COR-L47 (cell line): ENCODE measurements at regions not wholly inside any gene's neighbourhood (a gene's known extent, or its start where the extent isn't known, plus 50 kb on each side); places are given as distances from the start of the nearest gene placed in this dataset.
"Not testable (repeated sequence)": the region's sequence is repeated elsewhere in the genome, so short reads cannot be mapped to it uniquely, and the experiment has no call there.

ENCODE experiments used
- DNase-seq: peaks from one replicate; lab custom pipeline; 2025; lab: John Stamatoyannopoulos, UW

DNA sequence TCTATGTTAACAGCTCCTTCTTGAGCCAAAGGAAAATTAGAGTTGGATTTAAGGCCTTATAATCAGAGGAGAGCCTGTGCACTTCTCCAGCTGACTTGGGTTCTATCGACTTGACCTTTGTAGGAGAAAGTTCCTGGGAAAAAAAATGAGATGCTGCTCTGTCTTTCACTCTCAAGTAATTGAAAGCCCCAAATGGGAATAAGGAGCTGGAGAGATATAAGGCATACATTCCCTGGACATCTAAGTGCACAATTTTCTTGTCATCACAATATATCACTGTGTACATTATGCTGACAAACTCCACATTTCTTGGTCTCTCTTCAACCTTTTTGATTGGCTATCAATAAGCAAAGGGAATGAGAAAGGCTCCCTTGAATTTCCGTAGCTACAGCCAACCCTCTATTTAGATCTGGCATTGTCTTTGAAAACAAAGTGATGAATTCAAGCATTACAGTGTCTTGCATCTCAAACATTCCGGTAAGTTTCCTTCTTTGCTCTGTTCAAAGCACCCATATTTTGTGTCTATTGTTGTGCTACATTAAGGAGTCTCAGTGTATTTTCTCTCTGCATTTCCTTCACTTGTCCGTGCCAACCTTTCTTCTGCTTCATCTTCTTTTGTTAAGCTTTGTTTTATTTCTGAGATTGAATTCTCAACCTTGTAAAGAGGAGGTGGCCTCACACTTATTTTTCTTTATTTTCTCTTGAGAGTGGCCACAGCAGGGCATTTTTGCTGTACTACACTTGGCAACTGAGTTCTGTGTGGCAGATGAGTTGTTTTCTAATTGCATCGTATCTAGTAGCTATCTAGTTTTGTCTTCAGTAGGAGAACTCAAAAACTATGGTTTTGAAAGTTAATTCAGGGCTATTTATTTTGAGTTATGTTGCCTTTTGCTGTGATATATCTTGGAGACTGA, 450.3 kb upstream of the MAN1A1 start:
- no peak for DNase-seq

DNA sequence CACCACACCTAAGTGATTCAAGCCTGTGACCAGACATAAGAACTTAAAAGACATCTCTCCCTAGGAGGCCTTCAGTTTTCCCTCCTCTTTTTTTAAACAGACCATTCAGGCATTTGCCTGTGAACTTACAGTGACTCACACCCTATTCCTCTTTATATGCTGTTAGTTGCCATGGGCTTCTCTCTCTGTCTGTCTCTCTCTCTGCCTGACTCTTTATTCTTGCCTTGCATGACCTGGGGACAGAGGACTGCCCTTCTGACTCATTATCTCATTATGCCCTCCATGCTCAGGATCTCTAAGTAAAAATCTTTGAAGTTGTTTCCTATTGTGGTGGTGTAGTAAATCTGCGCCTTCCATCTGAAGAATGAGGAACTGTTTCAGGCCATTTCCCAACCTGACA, 442.2 kb upstream of the MAN1A1 start:
- DNase-seq: no peak

DNA sequence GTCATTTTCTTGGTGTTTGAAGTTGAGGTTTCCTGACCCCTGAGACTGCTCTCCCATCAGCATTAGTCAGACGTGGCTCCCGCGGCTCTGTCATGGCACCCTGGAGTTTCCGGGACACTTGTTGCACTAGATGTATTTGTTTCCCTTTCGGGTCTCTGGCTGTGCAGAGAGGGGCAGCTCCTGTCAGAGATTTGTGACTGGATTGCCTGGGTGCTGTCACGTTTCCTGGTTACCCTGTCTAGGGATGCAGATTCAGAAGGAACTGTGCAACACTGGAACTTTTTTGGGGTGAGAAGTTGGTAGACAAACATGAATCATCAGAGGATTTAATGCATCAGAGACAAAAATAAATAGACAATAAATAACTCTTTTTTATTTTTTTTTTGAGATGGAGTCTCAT, 431.8 kb upstream of the MAN1A1 start:
- DNase-seq: no peak

DNA sequence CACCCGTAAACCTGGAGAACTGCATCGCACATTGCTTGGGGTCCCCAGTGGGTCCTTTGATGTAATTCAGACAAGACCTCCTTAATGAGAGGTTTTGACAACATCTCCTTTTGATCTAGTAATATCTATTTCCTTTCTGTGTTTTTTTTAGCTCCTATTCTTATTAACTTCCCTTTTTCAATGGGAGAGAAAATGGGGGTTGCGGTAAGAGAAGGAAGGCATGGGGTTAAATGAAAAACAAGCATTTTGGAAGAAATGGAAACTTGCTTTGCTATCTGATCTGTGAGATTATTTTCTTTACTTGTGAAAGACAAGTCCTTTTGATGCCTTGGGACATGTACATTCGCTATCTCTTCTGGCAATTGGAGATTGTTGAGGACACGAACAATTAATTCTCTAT, 418.6 kb upstream of the MAN1A1 start:
- no peak for DNase-seq

DNA sequence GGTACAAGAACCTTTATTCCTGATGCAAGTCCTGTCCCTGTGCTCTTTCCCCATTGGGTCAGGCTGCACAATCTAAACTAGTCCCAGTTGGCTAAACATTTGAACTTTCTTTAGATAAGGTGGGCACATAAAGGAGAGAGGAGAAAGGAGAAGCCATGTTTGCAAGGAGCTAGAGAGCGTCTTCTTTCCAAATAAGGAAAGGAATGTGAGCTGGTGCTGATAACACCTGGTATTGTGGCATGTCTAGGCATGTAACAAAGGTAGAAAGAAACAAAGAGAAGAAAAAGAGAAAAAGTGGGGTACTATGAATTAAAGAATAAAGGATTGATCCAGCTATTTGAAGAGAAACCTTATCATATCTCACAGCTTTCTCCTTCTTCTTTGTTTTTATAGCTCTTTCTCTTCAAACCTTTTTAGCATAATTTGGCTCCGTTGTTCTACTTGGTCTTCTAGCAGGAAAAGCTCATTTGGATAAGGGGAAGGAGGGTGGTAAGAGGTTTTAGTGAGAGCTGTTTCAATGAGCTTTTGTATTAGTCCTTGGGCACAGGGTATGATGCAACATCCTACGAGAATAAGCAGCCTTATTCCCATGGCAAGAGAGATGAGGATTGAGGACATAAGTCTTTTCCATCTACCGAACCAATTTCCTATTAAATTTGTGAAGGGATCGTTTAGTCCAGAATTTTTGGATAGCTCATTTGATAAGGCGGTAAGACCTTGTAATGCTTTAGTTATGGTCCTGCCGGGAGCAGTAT, 415.5 kb upstream of the MAN1A1 start:
- DNase-seq: no peak

DNA sequence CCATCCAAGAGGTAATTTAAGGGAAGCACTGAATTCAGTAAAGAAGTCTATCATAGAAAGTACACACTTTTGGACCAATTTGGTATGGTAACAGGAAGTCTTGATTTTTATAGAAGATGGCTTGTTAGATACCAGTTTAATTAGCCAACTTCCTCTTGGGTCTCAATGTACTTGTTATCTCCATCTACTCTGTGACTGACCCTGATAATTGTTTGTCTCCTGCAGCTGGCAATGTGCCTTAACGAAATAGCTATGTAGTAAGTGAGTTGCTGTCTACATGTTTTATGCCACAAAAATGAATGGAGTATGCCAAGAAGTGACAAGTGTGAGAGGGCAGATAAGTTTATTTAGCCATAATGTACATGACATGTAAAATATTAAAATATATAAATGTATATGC, 410.5 kb upstream of the MAN1A1 start:
- no peak for DNase-seq

DNA sequence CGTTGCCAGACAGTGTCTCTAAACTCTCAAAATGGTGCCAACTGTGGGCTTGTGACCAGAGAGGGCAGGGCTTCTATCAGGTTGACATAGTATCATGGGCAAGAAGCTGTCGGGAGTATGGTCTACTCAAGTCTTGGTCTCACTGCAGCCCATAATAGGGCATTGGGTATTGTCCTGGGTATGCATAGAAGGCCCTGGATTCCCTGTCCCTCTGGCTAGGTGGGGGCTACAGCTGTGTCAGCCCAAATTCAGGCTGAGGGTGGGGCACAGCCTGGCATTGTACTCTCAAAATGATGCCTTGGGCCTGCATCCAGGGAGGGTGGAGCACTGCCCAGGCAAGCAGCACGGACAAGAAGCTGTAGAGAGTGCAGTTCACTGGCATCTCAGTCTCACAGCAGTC, 408.8 kb upstream of the MAN1A1 start:
- DNase-seq: no peak

DNA sequence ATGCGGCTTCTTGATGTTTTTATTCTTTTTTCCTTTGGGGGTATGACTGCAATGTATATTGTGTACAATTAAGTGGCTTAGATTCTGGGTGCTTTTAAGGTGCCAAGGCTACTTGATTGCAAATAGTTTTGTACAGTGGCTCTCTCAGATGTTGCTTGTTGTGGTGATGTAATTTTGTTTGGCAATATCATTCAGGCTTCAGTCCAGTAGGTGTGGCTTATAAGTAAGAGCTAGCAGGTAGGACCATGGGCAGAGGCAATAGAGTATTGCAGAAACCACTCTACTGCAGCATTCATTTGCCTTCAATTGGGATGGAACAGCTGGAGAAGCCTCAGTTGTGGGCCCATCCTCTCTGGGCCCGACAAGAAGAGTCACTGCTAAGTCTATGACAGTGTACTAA, 407.9 kb upstream of the MAN1A1 start:
- DNase-seq: no peak

DNA sequence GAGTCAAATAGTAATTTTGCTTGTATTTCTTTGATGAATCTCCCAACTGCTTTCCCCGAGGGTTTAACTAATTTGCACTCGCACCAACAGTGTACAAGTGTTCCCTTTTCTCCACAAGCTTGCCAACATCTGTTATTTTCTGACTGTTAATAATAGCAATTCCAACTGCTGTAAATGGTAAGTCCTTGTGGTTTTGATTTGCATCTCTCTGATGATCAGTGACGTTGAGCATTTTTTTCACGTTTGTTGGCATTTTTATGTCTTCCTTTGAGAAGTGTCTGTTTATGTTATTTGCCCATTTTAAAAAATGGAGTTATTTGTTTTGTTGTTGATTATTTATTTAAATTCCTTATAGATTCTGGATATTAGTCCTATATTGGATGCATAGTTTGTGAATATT, 399.8 kb upstream of the MAN1A1 start:
- DNase-seq: no peak

DNA sequence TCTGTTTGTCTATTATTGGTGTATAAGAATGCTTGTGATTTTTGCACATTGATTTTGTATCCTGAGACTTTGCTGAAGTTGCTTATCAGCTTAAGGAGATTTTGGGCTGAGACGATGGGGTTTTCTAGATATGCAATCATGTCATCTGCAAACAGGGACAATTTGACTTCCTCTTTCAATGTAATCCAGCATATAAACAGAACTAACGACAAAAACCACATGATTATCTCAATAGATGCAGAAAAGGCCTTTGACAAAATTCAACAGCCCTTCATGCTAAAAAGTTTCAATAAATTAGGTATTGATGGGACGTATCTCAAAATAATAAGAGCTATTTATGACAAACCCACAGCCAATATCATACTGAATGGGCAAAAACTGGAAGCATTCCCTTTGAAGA, 399.0 kb upstream of the MAN1A1 start:
- not testable (repeated sequence) for DNase-seq

DNA sequence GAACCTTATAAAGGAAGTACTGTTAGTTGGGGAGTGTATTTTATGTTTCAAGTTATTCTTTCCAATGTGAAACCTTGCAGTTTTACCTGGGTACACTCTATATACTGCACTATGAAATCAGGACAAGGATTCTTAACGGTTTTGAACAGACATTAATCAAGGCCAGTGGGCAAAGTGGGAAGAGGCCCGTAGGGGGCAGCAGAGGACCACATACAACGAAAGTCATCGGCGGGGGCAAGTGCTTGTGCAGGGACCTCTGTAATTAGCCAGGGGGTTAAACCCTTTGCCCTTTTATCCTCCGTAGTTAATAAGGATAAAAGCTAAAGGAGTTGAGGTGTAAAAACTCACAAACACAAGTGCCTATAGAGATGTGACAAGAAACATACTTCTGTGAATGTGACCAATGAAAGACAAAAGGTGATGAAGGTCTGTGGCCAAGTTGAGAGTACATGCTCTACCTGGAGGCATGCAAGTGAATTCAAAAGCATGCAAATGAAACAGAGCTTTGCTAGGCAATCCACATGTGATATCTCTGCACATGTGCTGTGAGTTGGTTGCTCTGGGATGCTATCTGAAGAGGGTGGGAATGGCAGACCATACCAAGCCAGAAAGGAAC, 392.7 kb upstream of the MAN1A1 start:
- peak; percentile 33 for DNase-seq

DNA sequence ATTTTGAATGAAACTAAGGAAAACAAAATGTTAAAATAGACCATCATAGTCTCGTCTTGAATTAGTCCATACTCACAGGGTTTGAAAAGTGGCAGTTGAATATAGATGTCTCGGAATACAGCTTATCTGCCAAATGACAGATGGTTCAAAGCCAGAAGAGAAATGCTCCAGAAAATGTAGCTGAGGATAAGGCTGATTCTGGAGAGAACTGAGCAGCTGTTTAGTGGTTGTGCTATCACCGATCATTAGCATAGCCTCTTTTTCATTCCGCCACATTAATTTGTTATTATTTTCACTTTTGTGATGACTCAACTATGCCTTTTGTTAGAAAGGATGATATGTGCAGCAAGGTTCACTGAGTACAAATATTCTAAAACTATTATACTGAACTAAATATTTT, 390.2 kb upstream of the MAN1A1 start:
- DNase-seq: no peak

DNA sequence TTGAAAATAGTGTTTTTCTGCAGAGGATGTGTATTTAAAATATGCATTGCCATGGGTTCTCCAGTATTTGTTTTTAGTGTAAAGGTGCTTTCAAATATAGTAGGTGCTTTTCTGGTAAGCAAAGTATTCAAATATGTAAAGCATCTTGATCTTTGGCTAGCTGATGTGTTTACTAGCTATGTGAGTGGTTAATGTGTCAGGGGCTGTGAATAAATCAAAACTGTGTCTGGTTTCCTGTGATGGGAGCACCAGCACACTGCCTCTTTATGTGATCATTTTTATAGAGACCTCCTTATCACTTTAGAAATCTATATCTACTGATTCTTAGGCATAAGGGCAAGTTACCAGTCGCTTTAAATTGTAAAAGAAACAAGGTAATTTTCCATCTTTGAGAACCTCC, 388.9 kb upstream of the MAN1A1 start:
- no peak for DNase-seq

DNA sequence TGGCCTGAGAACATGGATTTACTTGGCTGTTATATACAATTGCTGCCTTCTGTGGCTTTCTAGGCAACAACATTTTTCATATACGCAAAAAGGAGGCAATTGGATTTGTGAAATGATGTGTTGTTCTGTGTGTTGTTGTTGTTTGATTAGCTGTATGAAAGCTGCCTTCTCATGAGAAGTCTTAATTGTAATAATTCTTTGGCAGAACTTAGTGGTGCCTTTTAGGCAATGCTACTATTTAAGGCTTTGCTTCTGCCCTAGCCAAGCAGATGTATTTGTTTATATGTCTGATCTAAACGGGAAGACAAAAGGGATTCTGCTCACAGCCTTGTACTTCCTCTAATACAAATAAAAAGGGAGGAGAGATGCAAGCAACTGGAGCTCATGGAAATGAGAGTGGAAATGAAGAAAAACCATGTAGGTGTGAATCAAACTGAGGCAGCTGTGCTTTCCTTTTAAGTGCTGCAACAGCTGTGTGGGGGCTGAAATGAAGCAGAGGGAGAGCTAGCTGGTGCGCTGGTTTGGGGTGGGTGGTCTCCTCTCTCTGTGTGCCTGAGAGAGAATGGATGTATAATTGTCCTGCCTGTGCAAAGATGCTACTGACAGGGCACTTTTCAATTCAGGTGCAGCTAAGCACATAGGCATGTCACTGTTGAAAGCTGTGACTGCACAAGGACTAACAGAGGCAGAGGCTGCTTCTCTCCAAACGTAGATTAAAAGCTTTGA, 386.9 kb upstream of the MAN1A1 start:
- no peak for DNase-seq

DNA sequence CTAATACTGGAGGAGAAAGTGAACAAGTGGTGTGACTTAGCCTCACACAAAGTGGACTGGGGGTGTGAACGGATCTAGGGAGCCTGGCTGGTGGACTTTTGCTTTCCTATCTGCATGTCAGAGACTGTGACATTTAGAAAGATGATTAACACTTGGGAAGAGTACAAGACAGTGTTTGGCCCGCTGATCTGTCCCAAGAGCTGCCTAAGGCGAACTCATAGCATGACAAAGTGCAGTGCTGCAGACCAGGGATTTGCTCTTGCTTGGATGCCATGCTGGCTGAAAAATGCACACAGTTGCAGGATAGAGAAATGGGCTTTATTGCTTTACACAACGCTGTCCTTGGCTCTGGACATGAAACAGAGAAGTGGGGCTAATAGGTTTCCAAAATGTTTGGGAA, 386.0 kb upstream of the MAN1A1 start:
- no peak for DNase-seq

DNA sequence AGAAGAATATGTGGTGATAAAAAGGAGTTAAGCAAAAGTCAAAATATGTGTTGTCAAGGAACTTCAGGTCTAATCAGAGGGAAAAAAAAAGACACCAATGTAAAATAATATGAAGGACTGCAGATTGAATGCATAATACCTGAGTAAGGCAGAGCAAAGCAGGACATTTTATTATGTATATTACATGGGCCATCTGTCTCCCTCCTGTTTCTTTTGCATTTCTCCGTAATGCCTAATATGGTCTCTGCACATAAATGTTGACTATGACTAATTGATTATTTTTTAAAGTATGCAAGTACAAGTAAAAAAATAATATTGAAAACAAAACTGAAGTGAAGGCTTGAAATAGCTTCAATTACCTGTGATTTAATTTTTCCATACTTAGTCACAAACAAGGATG, 384.7 kb upstream of the MAN1A1 start:
- DNase-seq: no peak

DNA sequence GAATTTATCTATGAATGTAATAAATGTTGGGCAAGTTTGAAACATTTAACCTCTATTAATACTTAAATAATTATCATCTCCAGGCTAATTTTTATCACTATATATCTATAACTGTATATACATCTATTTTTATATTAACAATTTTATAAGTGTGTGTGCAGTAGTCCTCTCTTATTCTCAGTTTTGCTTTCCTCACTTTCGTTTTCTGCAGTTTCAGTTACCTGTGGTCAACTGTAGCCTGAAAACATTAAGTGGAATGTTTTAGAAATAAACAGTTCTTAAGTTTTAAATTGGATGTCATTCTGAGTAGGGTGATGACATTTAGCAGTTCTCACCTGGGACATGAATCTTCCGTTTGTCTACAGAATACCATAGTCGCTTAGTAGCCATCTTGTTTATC, 379.4 kb upstream of the MAN1A1 start:
- no peak for DNase-seq

DNA sequence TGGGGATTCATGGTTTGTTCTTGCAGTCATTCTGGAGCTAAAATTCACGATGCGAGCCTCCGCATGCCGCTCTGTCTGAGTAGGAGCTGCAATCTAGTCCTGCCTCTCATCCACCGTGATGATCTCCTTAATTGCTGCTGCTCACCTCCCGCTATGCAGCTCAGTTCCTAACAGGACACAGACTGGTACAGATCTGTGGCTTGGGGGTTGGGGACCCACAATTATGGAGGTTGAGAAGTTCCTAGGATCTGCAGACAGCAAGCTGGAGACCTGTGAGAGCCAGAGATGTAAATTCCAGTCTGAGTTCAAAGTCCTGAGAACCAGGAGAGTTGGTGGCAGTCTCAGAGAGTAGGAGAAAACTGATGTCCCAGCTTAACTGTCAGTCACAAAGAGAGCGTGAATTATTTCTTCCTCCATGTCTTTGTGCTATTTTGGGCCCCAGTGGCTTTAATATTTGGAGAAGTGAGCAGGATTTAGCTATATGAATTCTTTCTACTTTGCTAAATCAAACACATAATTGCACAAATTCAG, 378.7 kb upstream of the MAN1A1 start:
- no peak for DNase-seq

DNA sequence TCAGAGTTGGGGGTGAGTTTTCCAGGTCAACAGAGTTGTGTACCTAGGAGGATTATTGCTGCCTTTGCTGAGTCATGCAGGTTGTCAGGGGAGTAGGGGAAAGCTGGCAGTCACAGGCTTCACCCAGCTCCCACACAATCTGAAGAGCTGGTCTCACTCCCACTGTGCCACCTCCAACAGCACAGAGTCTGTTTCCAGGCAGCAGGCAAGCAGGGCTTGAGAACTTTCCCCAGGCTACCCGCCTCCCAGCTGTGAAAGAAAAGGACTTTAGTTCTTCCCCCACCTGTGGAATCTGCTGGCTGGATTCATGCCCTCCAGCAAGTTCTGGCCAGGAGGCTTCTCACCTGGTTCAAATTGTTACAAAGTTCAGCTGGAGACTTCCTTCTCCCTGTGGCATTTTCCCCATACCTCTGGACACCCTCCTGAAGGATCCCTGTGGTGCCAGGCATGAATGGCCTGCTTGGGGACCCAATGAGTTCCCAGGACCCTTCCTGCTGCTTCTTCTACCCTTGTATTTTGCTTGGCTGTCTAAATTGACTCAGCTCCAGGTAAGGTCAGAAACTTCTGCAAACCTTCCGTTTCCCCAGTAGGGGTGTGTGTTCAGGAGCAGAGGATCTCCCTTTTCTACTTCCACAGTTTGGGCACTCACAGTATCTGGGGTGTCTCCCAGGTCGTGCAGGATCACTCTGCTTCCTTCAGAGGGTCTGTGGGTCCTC, 378.1 kb upstream of the MAN1A1 start:
- no peak for DNase-seq

DNA sequence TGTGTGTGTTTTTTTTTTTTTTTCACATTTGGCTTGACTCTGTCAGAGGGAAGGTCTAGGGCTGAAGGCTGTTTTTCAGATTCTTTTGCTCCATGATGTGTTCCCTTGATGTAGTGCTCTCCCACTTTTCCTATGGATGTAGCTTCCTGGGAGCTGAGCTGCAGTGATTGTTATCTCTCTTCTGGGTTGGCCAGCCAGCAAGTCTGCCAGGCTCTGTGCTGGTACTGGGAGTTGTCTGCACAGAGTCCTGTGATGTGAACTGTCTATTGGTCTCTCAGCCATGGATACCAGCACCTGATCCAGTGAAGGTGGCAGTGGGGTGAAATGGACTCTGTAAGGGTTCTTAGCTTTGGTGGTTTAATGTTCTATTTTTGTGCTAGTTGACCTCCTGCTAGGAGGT, 377.4 kb upstream of the MAN1A1 start:
- DNase-seq: not testable (repeated sequence)

DNA sequence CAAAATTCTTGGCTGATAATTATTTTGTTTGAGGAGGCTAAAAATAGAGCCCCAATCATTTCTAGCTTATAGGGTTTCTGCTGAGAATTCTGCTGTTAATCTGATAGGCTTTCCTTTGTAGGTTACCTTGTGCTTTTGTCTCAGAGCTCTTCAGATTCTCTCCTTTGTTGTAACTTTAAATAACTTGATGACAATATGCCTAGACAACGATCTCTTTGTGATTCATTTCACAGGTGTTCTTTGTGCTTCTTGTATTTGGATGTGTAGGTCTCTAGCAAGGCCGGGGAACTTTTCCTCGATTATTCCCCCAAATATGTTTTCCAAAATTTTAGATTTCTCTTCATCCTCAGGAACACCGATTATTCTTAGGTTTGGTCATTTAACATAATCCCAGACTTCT, 376.5 kb upstream of the MAN1A1 start:
- no peak for DNase-seq
